GM12878 (cell line): ENCODE measurements at regions not wholly inside any gene's neighbourhood (a gene's known extent, or its start where the extent isn't known, plus 50 kb on each side); places are given as distances from the start of the nearest gene placed in this dataset.

Experiments used
- CHD2 ChIP-seq: IDR thresholded peaks from 2 replicates; pipeline ENCODE4 v1.6.1; 2011; ENCODE audit warnings: low read depth, low read length, improper control_type of control experiment, borderline replicate concordance
- CTCF ChIP-seq, 3 experiments: IDR thresholded peaks in 2 of 3; conservative IDR thresholded peaks in 1 of 3; 2 replicates each; pipeline ENCODE4 v1.5.1; 2011; ENCODE audit warnings: low read depth in 3 of 3, low read length in 3 of 3, mild to moderate bottlenecking in 3 of 3, control low read depth in 2 of 3, moderate library complexity in 2 of 3, inconsistent platforms in 1 of 3, mixed read lengths in 1 of 3; ENCODE audit not compliant: control insufficient read depth in 2 of 3, insufficient read depth in 1 of 3; ENCODE audit errors: extremely low read depth in 1 of 3
- EZH2 ChIP-seq: IDR thresholded peaks from 2 replicates; pipeline ENCODE4 v1.6.1; 2012; ENCODE audit warnings: low read depth, mild to moderate bottlenecking, control low read depth, inconsistent platforms, low read length, borderline replicate concordance; ENCODE audit not compliant: control insufficient read depth
- HCFC1 ChIP-seq: fragments of 150-350 bp; IDR thresholded peaks from 2 replicates; pipeline ENCODE4 v1.6.1; 2014; ENCODE audit warnings: low read length
- HDAC2 ChIP-seq: fragments of 200-600 bp; sonication (generic); IDR thresholded peaks from 2 replicates; pipeline ENCODE4 v1.6.1; 2017
- KDM1A ChIP-seq: fragments of 200-600 bp; sonication (generic); IDR thresholded peaks from 2 replicates; pipeline ENCODE4 v1.6.1; 2016; ENCODE audit warnings: borderline replicate concordance
- MXI1 ChIP-seq: fragments of 150-350 bp; IDR thresholded peaks from 2 replicates; pipeline ENCODE4 v1.6.1; 2011; ENCODE audit warnings: low read depth, mild to moderate bottlenecking, inconsistent platforms, low read length, improper control_type of control experiment
- NFYB ChIP-seq: IDR thresholded peaks from 2 replicates; pipeline ENCODE4 v1.6.1; 2011; ENCODE audit warnings: low read depth, mild to moderate bottlenecking, low read length, improper control_type of control experiment, moderate library complexity; ENCODE audit not compliant: insufficient read depth
- POLR2A ChIP-seq: IDR thresholded peaks from 2 replicates; pipeline ENCODE4 v1.6.1; 2011; ENCODE audit warnings: low read depth, mild to moderate bottlenecking, low read length
- POLR2AphosphoS5 ChIP-seq: IDR thresholded peaks from 2 replicates; pipeline ENCODE4 v1.6.1; 2011; ENCODE audit warnings: mild to moderate bottlenecking, low read length, inconsistent platforms
- SREBF2 ChIP-seq: IDR thresholded peaks from 2 replicates; pipeline ENCODE4 v1.6.1; 2012; ENCODE audit warnings: mild to moderate bottlenecking, low read length
- TARDBP ChIP-seq: IDR thresholded peaks from 2 replicates; pipeline ENCODE4 v1.6.1; 2016; ENCODE audit warnings: borderline replicate concordance
- USF1 ChIP-seq: IDR thresholded peaks from 2 replicates; pipeline ENCODE4 v1.6.1; 2011; ENCODE audit warnings: borderline replicate concordance, low read depth, mild to moderate bottlenecking, moderate library complexity, mixed read lengths, low read length; ENCODE audit not compliant: insufficient read depth; ENCODE audit errors: extremely low read length
- TF ChIP-seq, protein P1 (sequence below): fragments of 150-350 bp; IDR thresholded peaks from 2 replicates; pipeline ENCODE4 v1.6.1; 2016; ENCODE audit warnings: low read depth, low read length

GRCh38 chr6:169850746-169851145, 99.3 kb downstream of the ERMARD start:
- no peak for TF ChIP-seq HCFC1
- TF ChIP-seq CTCF (IDR thresholded peaks at IDR 0.05 in 2 of 3, conservative IDR thresholded peaks at IDR 0.05 in 1 of 3; ENCODE audit: control insufficient read depth in 2 of 3, extremely low read depth in 1 of 3, insufficient read depth in 1 of 3, low read depth in 3 of 3, low read length in 3 of 3) = no peak
- no peak for TF ChIP-seq POLR2AphosphoS5
- no peak for TF ChIP-seq HDAC2
- no peak for TF ChIP-seq KDM1A
- no peak for TF ChIP-seq EZH2
- TF ChIP-seq POLR2A = no peak
- TF ChIP-seq TARDBP = no peak
- TF ChIP-seq CHD2 = no peak
- no peak for TF ChIP-seq SREBF2
- TF ChIP-seq, protein P1, sequence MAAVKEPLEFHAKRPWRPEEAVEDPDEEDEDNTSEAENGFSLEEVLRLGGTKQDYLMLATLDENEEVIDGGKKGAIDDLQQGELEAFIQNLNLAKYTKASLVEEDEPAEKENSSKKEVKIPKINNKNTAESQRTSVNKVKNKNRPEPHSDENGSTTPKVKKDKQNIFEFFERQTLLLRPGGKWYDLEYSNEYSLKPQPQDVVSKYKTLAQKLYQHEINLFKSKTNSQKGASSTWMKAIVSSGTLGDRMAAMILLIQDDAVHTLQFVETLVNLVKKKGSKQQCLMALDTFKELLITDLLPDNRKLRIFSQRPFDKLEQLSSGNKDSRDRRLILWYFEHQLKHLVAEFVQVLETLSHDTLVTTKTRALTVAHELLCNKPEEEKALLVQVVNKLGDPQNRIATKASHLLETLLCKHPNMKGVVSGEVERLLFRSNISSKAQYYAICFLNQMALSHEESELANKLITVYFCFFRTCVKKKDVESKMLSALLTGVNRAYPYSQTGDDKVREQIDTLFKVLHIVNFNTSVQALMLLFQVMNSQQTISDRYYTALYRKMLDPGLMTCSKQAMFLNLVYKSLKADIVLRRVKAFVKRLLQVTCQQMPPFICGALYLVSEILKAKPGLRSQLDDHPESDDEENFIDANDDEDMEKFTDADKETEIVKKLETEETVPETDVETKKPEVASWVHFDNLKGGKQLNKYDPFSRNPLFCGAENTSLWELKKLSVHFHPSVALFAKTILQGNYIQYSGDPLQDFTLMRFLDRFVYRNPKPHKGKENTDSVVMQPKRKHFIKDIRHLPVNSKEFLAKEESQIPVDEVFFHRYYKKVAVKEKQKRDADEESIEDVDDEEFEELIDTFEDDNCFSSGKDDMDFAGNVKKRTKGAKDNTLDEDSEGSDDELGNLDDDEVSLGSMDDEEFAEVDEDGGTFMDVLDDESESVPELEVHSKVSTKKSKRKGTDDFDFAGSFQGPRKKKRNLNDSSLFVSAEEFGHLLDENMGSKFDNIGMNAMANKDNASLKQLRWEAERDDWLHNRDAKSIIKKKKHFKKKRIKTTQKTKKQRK = no peak
- TF ChIP-seq NFYB = no peak
- TF ChIP-seq USF1 = no peak
- TF ChIP-seq MXI1 = no peak
